HK-2 (cell line): ENCODE measurements at regions not wholly inside any gene's neighbourhood (a gene's known extent, or its start where the extent isn't known, plus 50 kb on each side); places are given as distances from the start of the nearest gene placed in this dataset.

ENCODE experiments used
- DNase-seq: peaks from one replicate; pipeline ENCODE4 v3.0.0-alpha.2; 2018; ENCODE audit not compliant: unreplicated experiment

DNA sequence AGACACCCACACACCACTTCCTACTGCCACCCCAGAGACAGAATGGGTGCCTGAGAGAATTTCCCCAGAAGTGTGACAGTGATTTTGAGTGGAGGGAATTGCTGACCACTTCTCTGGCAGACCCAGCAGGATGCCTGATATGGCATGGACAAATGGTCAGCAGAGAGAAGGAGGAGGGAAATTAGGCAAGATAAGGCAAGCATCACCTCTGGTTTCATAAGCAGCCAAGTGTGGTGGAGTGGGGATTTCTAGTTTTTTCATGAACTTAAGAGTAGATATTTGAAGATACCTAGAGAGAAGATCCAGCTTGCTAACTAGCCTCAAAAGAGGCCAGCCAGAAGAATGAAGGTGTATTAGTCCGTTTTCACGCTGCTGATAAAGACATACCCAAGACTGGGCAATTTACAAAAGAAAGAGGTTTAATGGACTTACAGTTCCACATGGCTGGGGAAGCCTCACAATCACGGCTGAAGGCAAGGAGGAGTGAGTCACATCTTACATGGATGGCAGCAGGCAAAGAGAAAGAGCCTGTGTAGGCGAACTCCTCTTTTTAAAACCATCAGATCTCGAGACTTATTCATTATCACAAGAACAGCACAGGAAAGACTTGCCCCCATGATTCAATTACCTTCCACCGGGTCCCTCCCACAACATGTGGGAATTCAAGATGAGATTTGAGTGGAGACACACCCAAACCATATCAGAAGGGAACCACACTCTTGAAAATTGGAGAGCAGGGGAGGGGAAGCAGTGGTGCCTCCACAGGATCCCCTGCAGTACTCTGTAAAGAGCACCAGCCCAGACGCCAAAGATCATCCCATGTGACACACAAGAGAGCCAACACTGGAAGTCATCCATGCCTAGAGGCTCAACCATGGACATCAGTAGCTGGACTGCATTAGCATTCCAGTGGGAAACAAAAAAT lies 64.2 kb downstream of the RBM43 start:
- DNase-seq = no peak

GRCh38 chr2:151193576-151193975 lies 68.1 kb downstream of the RBM43 start:
- DNase-seq = no peak

DNA sequence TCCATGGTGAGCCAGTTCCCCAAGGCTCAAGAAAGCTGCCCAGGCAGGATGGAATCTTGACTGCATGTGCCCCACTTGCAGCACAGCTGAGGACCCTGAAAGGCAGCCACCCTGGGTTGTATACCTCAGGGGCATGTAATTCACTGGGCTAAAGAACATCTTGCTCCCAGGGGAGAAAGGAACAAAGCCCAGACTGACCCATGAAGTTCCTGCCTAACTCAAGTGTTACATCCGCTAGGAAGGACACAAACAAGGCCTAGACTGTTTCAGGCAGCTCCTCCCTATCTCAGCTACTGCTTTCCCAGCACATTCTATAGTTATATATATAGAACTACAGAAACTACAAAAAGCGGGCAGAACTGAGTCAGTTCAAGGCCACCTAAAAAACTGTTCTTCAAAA lies 69.0 kb downstream of the RBM43 start:
- no peak for DNase-seq

DNA sequence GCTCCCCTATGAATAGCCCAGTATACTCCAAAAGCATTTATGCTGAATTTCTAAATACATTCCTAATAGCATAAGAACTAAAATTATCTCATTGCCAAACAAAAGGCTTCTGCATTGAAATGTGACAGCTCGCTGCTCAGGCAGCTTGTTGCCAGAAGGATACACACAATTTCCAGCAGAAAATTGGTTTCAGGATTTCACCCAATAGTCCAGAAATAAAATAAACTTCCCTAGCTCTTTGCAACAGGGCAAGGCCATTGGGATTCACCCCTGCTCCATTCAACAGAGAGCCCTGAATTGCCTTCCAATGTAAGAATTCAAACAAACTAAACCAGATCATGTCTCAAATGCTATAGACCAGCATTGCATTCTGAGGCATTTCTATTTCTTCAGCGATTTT lies 70.7 kb downstream of the RBM43 start:
- no peak for DNase-seq

DNA sequence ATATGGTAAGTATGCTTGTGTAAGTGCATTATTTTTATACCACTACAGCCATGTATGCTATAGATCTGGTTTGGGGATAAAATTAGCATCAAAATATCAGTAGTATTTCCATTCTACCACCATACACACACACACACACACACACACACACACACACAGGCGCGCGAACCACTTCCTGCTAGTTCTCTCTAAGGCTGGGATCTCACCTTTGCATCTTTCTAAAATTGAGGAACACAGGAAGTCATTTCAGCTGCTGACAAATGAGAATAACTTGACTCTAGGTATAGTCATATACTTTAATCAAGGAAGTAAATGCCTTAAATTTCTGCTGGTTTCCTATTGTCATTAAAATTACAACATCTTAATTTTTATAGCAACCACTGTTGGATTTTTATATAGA lies 72.5 kb downstream of the RBM43 start:
- DNase-seq = peak; percentile 6

DNA sequence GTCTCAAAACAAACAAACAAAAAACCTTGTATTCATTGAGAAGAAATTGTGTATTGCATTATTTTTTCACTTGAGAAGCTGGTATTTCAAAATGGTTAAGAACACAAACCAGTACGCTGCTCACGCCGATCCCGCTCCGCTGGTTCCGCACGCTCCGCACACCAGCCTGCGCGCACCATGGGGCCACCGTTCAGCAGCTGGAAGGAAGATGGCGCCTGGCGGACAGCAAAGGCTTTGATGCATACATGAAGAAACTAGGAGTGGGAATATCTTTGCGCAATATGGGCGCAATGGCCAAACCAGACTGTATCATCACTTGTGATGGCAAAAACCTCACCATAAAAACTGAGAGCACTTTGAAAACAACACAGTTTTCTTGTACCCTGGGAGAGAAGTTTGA lies 75.7 kb downstream of the RBM43 start:
- no peak for DNase-seq

- no peak for DNase-seq
Measured at GRCh38 chr2:151182899-151183809, 78.5 kb downstream of the RBM43 start.

- no peak for DNase-seq
Measured at GRCh38 chr2:151182396-151182795, 79.3 kb downstream of the RBM43 start.

- DNase-seq = no peak
Measured at GRCh38 chr2:151181524-151181923, 80.1 kb downstream of the RBM43 start.

- DNase-seq = no peak
Measured at GRCh38 chr2:151180123-151180522, 81.5 kb downstream of the RBM43 start.

- no peak for DNase-seq
Measured at GRCh38 chr2:151178207-151178606, 83.5 kb downstream of the RBM43 start.

GRCh38 chr2:151177756-151178155 lies 83.9 kb downstream of the RBM43 start:
- no peak for DNase-seq

- DNase-seq = no peak
Measured at GRCh38 chr2:151176661-151177060, 85.0 kb downstream of the RBM43 start.

DNA sequence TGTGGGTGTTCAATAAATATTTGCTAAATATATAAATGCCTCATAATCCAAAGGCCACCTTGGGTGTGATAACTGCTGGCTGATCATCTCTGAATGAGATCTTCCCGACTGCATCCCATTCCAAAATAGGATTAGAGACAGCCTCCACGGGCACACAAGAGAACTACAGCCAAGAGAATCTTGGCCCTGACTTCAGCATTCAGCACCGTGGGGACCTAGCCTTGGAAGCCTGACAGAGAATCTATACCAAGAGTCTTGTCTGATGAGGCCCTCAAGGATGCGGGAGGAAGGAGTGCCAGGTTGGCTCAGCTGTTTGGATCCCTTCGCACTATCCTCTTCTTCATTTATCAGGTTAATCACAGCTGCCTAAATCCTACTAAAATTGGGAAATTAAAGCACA lies 85.8 kb downstream of the RBM43 start:
- no peak for DNase-seq

- DNase-seq = no peak
Measured at GRCh38 chr2:151174127-151174526, 87.5 kb downstream of the RBM43 start.

DNA sequence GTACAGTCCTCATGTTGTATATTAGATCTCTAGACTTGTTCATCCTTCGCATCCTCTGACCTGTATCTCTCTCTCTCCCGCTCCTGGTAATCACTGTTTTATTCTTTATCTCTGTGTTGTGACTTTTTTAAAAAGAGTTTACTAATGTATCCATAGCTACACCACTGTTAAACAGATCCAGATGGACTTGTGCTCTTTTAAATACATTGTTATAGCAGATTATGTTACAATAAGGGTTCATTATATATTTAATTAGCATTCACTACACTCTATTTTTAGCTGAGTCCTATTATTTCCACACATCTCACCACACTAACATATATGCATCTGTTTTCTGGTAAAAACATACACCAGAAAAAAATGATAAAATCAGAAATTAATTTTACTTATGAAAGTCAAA lies 90.5 kb downstream of the RBM43 start:
- no peak for DNase-seq

GRCh38 chr2:151166410-151166809 lies 95.3 kb downstream of the RBM43 start:
- DNase-seq = no peak

DNA sequence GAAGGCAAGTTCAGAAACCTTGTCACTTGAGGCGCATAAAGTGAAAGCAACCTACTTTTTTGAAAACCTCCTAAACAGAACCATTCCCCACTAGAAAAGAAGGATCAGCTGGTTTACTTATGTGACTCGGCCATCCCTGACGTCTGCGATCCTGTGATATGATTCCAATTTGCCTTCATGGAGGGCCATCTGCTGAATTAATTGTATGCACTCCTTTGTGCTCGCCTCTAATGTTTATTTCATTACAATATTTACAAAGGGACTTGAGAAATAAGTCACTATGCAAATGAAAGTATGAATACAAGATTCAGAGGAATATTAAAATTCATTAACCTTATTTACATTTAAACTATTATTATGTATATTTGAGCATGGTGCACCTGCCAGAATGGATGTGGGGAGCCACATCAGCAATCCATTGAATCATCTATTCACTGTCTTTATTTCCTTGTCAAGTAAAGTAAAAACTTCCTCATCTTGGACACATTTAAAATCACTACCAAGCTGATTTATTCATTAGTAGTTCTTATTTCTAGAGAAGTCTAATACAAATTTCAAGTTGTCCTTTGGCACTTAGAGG lies 96.5 kb downstream of the RBM43 start:
- DNase-seq = no peak

DNA sequence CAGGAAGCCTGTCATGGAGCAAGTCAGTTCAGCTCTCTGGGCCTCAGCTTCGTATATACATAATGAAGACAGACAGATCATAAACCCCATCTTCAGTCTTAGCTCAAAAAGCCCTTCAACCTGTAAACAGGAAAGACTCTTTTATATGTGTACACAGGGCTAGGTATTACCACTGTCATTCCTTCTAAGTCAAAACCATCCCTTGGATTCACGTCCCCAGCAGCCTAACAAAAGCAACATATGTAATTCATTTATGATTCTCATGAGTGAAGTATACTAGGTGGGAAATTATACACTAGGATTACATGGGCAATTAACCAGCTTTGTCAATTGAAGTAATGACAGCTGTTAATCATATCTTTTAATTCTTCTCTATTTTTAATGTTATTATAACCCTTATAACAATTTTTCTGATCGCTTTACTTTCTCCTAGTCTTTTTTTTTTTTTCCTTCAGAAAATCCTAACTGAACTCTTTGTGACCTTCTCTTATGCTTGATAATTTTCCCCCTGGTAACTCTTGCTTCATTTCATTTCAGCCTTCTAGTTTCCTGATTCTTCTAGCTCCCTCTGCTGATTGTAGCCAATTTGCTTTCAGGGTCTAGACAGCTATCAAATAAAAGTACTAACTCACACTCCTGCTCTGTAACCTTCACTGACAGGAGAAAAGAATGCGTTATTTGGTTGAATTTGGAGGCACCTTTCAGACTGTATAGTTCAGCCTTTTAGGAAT lies 99.7 kb downstream of the RBM43 start:
- no peak for DNase-seq

DNA sequence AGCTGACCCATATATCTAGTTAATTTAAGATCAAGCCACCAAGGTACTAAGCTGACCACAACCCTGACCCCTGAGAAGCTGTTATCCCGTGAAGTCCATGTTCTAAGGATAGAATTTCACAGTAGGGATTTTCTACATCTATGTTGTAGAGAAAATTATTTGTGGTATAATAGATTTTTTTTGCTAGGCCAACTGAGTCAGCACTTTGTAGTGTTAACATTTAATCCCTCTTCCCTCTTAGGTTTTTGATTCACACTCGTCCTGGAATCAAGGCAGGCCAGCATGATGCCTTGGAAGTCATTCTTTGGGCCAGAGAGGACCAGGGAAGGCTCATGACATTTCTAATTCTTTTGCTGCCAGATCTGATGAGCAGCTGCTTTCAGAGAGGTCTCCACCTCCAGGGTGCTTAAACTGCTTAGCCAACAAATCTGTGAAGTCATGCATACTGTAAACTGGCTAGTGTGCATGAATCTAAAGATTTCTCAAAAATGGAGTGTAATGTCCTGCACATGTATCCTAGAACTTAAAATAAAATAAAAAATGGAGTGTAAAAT lies 102.5 kb downstream of the RBM43 start:
- DNase-seq = no peak

GRCh38 chr2:151157000-151157735 lies 104.5 kb downstream of the RBM43 start:
- DNase-seq = no peak
